Type B pancreatic cell (in vitro differentiated cells): ENCODE measurements at regions not wholly inside any gene's neighbourhood (a gene's known extent, or its start where the extent isn't known, plus 50 kb on each side); places are given as distances from the start of the nearest gene placed in this dataset.

ENCODE experiments used
- DNase-seq: peaks from one replicate; pipeline ENCODE4 v3.0.0; 2021; ENCODE audit warnings: mixed read lengths; ENCODE audit not compliant: unreplicated experiment; ENCODE audit errors: extremely low spot score
- H3K27ac Mint-ChIP-seq: 2 replicates; pipeline ENCODE4 v1.8.0; 2021; ENCODE audit warnings: mild to moderate bottlenecking, mixed read lengths
- H3K27me3 Mint-ChIP-seq: 2 replicates; pipeline ENCODE4 v1.8.0; 2021; ENCODE audit warnings: mixed read lengths
- H3K36me3 Mint-ChIP-seq: 2 replicates; pipeline ENCODE4 v1.8.0; 2021; ENCODE audit warnings: mixed read lengths
- H3K4me1 Mint-ChIP-seq: one replicate; pipeline ENCODE4 v1.8.0; 2021; ENCODE audit warnings: mixed read lengths; ENCODE audit not compliant: unreplicated experiment
- H3K4me3 Mint-ChIP-seq: 2 replicates; pipeline ENCODE4 v1.8.0; 2021; ENCODE audit warnings: mild to moderate bottlenecking, mixed read lengths
- H3K9me3 Mint-ChIP-seq: 2 replicates; pipeline ENCODE4 v1.8.0; 2021; ENCODE audit warnings: mixed read lengths
- TF ChIP-seq, protein P1 (sequence below): fragments of 200-600 bp; sonication (generic); conservative IDR thresholded peaks from 2 replicates; pipeline ENCODE4 v1.5.0; 2021; ENCODE audit warnings: antibody characterized with exemption, mild to moderate bottlenecking

DNA sequence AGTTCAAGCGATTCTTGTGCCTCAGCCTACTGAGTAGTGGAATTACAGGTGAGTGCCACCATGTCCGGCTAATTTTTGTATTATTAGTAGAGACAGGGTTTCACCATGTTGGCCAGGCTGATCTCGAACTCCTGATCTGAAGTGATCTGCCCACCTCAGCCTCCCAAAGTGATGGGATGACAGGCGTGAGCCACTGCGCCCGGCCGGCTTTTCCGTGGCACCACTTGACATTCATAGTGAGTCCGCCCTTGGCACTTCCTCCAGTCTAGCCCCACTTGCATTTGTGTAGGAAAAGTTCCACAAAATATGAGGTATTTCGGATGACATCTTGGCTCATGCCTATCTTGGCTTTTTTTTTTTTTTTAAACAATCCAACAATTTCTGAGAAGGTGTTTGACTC, 128.1 kb upstream of the ACBD5 start:
- Mint-ChIP-seq H3K27me3 (peaks cover 4% of the 10 kb centered on the region), H3K36me3 (no peaks in the 10 kb centered on the region), H3K9me3 (no peaks in the 10 kb centered on the region), H3K4me1 (no peaks in the 10 kb centered on the region), H3K27ac (no peak overlapping the region), H3K4me3 (no peak overlapping the region)
- no peak for DNase-seq
- TF ChIP-seq, protein P1, sequence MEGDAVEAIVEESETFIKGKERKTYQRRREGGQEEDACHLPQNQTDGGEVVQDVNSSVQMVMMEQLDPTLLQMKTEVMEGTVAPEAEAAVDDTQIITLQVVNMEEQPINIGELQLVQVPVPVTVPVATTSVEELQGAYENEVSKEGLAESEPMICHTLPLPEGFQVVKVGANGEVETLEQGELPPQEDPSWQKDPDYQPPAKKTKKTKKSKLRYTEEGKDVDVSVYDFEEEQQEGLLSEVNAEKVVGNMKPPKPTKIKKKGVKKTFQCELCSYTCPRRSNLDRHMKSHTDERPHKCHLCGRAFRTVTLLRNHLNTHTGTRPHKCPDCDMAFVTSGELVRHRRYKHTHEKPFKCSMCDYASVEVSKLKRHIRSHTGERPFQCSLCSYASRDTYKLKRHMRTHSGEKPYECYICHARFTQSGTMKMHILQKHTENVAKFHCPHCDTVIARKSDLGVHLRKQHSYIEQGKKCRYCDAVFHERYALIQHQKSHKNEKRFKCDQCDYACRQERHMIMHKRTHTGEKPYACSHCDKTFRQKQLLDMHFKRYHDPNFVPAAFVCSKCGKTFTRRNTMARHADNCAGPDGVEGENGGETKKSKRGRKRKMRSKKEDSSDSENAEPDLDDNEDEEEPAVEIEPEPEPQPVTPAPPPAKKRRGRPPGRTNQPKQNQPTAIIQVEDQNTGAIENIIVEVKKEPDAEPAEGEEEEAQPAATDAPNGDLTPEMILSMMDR = no peak

DNA sequence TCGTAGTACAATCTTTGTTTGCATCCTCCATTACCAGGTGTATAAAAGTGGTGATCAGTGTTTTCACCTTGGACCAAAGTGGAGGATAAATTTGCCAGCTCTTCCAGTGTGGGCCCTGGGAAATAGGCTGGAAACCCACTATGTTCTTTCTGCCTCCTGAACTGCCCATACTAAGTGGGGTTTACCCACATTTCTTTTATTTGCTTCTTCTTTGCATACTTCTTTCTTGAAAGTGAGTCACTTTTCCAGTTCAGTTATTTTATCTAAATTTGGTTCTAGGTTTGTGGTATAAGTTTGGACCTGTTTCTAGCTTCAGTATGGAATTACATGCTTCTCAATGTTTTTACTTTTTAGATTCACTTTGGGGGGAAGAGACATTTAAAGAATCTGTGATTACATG, 126.2 kb upstream of the ACBD5 start:
- peaks cover 4% of the 10 kb centered on the region for H3K27me3 Mint-ChIP-seq
- DNase-seq = no peak
- no peaks in the 10 kb centered on the region for H3K36me3 Mint-ChIP-seq
- H3K9me3 Mint-ChIP-seq = no peaks in the 10 kb centered on the region
- no peak overlapping the region for H3K4me3 Mint-ChIP-seq
- no peaks in the 10 kb centered on the region for H3K4me1 Mint-ChIP-seq
- no peak overlapping the region for H3K27ac Mint-ChIP-seq
- TF ChIP-seq, protein P1 = no peak

DNA sequence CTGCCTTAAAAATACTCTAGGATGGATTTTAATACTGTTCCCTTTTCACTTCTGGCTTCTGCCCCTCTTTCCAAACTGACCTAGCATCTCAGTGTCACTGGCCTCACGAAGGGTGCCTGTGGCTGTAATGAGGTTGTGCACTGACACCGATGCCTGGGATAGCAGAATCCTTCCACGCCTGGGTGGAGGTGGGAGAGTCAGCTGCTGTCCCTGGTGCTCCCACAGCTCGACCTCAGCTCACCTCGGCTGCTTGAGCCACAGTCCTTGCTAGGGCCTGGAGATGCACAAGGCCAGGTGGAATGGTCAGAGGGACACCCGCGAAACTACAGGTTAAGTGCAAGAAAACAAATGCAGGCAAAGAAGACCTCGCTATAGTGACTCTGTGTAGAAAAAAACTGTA, 123.4 kb upstream of the ACBD5 start:
- Mint-ChIP-seq H3K27me3 (peaks cover 4% of the 10 kb centered on the region), H3K9me3 (no peaks in the 10 kb centered on the region), H3K4me1 (no peaks in the 10 kb centered on the region), H3K27ac (no peak overlapping the region), H3K36me3 (no peaks in the 10 kb centered on the region), H3K4me3 (no peak overlapping the region)
- no peak for DNase-seq
- TF ChIP-seq, protein P1 = no peak

DNA sequence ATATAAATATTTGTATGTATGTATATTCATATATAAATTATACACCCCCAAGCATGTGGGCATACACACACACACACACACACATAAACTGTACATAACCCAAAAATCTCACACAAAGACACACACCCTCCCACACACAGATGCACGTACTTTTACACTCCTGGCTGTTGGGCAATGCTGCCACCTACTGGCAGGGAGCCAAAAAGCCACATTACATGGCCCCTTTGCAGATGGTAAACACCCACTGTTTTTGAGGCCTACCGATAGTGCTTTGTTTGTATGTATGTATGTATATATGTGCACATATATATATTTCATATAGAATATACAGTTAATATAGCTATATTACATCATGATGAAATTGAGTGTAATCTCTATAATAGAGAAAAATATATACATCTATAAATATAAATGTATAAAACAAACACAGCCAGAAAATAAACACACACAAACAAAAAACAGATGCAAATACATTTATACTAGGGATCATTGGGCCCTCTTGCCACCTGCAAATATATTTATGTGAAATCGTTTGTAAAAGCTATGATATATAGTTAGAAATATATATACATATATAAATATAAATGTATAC, 120.1 kb upstream of the ACBD5 start:
- Mint-ChIP-seq H3K9me3 (no peaks in the 10 kb centered on the region), H3K27me3 (no peaks in the 10 kb centered on the region), H3K27ac (no peak overlapping the region), H3K36me3 (no peaks in the 10 kb centered on the region), H3K4me3 (no peak overlapping the region), H3K4me1 (no peaks in the 10 kb centered on the region)
- DNase-seq = peak; percentile 83
- TF ChIP-seq, protein P1 = peak; percentile 97

DNA sequence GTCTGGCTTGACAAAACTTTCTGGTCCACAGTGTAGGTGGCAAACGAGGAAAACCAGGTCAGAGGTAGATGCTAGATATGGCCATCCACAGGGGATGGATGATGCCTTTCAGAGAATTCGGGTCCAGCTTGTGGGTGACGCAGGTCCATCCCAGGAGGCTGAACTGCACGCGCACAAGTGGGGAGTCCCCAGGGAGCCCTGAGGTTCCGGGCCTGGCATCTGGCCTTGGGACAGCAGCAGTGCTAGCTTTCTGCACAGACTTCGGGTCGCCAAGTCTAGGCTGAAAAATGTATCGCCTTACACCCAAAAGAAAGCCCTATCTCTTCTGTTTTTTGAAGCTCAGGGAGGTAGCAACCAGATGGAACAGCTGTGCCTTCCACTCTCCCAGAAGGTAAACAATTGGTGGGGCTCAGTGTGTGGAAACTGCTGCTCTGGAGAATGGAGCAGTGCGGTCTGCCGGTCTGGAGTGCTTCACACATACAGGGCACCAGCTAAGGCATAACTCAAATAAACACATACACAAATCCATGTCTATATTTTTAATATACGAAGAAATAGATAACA, 119.3 kb upstream of the ACBD5 start:
- Mint-ChIP-seq H3K4me1 (no peaks in the 10 kb centered on the region), H3K4me3 (no peak overlapping the region), H3K27ac (no peak overlapping the region), H3K9me3 (no peaks in the 10 kb centered on the region), H3K36me3 (no peaks in the 10 kb centered on the region), H3K27me3 (no peaks in the 10 kb centered on the region)
- no peak for DNase-seq
- TF ChIP-seq, protein P1 = no peak
